22Rv1 (cell line): ENCODE measurements at regions not wholly inside any gene's neighbourhood (a gene's known extent, or its start where the extent isn't known, plus 50 kb on each side); places are given as distances from the start of the nearest gene placed in this dataset.

Source experiments
- CTCF ChIP-seq: fragments of 450-650 bp; IDR thresholded peaks from 2 replicates; pipeline ENCODE4 v1.5.1; 2017; ENCODE audit warnings: mild to moderate bottlenecking
- ZFX ChIP-seq: fragments of 450-650 bp; IDR thresholded peaks from 2 replicates; pipeline ENCODE4 v1.6.1; 2017; ENCODE audit warnings: antibody characterized with exemption, borderline replicate concordance

- no peak for TF ChIP-seq CTCF
- no peak for TF ChIP-seq ZFX
Measured at GRCh38 chr13:75008926-75009325, 473.0 kb downstream of the TBC1D4 start.
